ENCODE measurements at regions not wholly inside any gene's neighbourhood (a gene's known extent, or its start where the extent isn't known, plus 50 kb on each side); places are given as distances from the start of the nearest gene placed in this dataset.

DNA sequence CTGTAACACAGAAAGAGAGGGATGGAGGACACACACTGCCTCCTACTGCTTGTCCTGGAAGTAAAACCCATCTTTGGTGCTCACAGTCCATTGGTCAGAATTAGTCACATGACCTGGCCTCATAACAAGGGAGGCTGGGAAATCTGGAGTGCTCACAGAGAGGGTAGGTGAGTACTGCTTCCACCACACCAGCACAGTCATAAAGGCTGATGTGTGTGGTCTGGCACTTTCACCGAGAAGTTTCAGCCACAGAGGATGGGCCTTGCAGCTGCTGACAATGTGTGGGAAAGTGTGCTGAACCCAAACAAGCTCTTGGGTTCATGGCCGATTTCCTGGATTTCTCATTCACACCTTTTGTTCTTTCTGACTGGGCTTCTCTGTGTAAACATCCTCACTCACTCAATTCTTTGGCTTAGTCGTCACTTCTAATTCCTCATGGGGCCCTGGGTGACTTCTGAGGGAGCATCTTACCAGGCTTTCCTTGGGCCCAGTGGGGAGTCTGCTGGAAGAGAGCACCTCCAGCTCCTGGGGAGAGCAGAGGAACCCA, 100.7 kb downstream of the ASB7 start:
- no peak for DNase-seq

DNA sequence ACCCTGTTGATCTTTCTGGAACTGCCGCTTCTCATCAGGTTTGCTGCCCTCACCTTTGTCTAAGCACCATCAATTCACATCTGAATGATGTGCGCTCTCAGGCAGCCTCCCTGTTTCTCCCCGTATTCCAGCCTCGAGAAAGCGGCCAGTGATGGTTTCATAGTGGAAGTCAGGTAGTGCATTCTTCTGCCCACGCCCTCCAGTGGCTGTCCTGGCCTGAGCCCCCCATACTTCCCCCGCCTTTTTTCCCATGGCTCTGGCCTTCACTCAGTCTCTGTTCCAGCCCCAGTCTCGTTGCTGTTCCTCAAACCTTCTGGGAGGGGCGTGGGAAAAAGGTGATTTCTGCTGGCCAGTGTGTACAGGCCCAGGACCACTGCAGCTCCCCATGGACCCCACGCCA, 101.3 kb downstream of the ASB7 start:
- no peak for DNase-seq

DNA sequence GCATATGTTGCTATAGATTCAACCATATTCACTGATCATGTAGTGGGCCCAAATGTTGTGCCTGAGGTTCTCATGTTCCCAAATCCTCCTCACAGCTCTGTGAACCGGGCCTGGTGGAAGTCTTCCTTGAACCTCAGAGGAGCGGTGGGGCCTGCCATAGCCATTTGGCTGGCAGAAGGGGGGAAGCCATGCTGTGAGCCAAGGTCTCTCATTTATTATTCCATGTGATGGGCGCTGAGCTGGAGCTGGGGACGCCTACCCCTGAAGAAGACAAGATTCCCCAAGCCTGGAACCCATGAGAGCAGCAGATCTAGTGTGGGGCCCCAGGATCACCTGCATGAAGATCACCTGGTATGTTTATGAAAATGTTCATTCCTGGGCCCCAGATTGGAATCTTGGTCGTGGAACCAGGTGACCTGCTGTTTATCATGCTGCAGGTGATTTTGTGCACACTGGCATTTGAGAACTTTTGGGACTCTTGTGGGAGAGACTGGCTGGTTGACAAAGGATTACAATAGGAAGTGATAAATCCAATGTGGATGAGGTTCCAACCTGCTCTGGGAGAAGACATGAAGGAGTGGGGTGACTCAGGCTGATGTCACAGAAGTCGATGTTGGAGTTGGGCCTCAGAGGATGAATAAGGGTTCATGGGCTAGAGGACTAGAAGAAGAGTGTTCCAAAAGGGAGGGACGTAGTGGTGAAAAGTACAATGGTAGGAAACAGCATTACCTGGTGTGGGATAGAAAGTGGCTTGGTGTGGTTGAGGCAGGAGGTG, 102.1 kb downstream of the ASB7 start:
- DNase-seq: no peak

DNA sequence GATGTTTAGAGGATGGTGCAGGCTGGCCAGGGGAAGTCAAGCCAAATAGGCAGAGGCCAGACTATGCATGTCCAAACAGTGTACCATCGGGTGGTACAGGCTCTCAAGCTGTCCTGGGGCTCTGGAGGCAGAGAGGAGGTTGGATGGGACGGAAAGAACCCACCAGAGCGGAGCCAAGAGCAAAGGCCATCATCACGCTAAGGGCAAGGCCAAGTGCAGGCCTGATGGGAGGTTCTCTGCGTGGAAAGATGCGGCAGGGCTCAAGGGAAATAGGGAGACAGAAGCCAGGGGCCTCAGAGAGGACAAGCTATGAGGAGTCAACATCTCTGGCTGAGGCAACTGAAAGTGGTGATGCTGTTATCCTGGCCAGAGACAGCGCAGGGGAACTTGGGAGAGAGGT, 102.7 kb downstream of the ASB7 start:
- no peak for DNase-seq

DNA sequence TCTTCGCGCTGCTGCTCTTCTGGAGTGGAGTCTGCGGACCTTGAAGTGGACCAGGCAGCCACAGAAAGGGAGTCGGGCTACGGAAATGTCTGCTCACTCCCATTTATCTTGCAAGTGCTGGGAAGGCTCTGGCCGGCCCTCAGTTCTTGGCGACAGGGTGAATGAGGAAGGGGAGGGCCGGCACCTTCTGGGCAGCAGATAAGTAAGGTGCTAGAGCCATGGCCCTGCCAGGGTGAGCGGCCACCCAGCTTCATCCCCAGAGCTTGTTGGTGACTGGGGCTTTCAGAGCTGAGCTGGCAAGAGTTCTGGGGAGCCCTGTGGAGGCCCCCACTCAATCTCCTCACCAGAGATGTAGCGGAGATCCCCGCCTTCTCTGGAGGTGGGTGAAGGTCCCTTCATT, 103.5 kb downstream of the ASB7 start:
- no peak for DNase-seq

DNA sequence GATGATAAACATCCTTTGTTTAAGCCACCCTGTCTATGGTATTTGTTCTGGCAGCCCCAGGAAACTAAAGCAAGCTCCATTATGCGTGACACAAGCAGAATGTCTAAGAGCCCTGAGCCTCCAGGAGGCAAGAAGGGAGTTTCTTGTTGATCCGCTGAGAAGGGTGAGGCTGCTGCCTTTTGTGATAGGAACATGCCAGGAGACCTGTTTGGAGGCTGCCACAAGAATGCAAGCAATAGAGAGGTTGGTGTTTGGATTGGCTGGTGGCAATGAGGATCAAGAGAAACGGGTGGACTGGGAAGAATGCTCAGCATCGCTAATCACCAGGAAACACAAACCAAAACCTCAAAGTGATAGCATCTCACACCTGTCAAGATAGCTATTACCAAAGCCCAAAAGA, 104.8 kb downstream of the ASB7 start:
- no peak for DNase-seq

DNA sequence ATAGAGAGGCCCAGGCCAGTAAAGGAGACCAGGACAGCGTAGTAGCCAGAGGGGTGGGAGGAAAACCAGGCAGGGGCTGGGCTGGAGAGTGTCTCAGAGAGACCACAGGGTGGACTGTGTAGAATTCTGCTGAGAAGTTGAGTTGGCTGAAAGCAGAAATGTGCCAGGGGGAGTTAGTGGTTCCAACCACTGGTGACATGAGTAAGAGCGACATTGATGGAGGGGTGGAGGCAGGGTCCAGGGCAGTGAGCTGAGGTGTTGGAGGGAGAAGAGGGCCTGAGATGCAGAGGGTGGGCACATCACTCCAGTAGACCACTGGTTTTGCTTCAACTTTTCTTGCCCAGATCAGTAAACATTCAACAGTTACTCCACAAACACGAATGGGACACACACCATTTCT, 106.5 kb downstream of the ASB7 start:
- DNase-seq: no peak

DNA sequence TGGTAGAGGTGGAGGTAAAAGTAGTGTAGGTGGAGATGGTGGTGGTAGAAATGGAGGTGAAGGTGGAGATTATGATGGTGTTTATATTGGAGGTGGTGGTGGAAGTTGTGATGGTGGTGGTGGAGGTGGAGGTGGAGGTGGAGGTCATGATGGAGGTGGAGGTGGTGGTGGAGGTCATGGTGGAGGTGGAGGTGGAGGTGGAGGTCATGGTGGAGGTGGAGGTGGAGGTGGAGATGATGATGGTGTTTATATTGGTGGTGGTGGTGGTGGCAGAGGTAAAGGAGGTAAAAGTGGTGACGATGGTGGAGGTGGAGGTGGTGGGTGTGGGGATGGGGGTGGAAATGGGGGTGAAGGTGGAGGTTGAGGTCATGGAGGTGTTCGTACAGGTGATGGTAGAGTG, 107.8 kb downstream of the ASB7 start:
- no peak for DNase-seq

DNA sequence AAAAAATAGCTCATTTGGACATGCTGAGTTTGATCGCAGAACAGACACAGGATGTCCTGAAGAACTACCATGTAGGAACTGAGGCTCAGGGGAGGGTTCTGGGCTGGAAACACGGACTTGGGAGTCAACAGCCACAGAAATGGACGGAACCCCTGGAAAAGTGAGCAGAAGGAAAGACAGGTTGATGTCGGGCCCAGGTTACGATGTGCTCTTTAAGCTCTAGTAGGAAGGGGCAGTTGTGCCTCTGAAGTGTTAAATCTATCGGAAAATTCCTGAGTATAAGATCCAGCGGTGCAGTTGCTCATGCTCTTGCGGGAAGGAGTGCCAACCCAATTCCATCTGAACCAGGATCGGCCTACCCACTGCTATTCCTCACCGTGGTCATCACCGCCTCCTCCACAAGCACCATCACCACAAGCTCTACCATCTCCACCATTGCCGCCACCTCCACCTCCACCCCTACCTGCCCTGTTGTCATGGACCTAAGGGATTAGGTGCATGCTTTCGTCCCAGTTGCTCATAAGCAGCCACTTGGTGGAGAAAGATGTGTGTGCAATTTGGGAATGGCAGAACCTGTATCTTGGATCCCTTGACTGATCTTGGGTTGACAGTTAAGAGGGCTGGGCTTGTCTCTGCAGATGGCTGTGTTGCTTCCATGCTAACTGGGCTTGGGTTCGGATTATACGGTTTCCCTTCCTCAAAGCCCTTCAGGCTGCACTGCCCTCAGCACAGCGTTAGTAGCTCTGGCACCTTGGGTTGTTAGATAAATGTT, 108.5 kb downstream of the ASB7 start:
- no peak for DNase-seq

DNA sequence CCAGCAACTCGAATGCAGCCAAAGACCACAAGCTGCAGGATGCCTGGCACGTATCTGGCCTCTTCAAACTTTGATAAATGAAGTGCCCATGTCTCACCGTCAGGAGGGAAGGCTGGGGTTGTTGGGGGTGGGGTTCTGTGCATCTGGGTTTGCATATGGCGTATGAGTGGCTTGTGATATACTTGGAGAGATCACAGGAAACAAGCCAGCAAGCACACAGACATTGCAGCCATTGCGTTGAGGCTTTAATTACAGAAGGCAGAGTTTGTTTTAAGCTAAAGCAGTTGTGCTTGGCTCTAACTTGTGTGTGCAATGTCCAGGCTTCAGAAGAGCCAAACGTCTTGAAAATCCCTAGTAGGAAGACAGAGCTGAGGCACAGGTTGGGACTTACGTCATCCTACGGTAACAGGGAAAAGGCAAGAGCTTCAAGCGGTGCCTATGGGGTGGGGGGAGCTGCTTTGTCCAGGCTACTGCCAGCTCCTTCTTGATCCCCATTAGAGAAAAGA, 109.2 kb downstream of the ASB7 start:
- DNase-seq: no peak

DNA sequence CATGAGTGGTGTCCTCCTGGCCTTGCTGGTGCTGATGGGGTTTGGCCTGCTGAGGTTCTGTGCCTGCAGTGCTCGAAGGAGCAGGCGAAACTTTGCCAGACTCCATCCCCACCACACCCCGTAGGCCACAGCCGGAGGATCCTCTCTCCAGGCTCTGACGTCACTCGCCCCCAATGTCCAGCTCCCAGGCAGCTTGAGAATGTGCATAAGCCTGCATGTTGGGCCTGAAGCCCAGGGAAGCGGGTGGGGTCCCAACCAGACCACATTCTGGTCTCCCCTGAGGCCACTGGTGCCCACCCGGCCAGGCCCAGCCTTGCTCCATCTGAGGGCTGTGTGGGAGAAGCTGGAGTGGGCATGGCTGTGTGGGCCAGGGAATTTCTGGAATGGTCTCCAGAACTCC, 109.8 kb downstream of the ASB7 start:
- DNase-seq: no peak

DNA sequence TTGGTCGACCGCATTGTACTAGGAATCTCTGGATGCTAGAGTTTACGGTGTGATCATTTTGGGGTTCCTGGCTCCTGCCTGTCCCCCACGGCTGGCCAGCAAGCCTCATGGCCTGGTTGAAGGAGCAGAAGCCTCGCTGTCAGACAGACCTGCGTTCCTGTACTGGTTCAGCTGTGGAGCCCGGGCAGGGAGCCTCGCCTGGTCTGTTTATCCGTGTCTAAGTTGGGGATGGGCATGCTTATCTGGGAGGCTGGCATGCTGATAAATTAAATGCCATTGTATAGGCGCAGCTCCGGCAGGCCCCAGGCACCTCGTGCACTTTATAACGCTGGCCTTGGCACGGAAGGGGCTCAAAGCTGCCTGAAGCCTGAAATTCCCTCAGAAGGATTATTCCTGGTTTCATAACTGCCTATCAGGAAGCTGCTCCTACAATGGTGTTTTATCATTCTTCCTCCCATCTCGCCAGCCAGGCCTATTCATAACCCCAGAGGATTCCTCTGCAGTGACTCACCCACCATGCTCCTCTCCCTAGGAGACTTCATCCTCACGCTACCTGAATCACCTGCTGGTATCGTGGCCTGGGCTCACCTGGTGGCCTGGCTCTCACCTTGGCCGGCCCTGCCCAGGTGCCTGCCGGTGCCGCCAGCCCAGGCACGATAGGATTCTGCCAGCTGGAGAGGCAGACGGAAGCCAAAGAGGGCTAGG, 110.9 kb downstream of the ASB7 start:
- no peak for DNase-seq

DNA sequence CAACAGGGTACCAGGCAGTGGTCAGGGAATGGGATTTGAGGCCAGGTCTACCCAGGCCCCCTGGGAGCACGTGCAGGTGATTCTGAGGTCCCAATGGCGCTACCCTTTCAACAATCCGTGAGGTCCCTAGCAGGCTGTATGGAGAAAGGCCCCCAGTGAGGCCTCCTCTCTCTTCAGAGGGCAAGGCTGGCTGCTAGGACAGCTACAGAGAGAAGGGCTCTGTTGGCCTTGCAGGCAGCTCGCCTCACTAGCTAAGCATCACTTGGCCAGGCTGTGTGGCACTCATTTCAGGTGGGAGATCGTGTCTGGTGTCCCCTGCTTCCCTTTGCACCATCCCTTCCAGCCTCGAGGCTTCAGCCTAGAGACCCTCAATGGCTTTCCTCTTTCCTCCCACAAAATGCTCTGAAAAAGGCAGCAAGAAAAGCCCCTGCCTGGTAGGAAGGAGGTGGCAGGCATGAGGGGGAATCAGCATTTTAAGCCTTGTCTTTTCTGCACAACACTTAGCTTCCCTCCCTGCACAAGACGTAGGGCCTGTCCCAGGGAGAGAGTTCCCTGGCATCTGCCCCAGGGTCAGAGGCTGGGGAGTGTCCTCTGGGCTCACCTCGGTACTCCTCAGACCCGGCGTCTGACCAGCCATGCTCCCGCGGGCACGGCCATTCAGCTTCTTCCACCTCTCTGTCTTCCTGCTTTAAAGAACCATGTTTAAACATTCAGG, 111.8 kb downstream of the ASB7 start:
- no peak for DNase-seq

DNA sequence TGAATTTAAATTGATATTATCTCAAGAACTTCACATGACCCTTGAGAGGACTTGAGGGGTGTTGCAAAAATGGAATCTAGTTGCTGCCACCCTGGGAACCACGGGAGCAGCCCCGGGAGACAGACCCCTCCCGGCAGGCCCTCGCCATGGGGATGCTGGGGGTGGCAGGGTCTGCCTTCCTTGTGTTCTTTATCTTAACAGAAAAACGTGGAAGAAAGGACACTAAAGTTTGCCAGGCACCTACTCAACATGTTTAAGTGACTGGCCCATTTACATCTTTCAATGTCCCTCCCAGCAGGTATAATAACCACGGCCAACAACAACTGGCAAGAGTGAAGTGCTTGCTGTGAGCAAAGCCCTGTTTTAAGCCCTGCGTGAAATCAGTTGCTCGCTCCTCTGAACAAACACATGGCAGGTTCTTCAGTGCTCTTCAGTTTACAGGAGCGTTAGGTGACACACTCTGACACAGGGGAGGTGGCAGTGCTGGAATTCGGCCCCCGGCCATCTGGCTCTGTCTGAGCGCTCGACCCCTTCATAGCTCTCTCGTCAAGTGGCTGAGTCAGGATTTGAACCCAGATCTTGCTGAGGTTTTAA, 112.5 kb downstream of the ASB7 start:
- no peak for DNase-seq

DNA sequence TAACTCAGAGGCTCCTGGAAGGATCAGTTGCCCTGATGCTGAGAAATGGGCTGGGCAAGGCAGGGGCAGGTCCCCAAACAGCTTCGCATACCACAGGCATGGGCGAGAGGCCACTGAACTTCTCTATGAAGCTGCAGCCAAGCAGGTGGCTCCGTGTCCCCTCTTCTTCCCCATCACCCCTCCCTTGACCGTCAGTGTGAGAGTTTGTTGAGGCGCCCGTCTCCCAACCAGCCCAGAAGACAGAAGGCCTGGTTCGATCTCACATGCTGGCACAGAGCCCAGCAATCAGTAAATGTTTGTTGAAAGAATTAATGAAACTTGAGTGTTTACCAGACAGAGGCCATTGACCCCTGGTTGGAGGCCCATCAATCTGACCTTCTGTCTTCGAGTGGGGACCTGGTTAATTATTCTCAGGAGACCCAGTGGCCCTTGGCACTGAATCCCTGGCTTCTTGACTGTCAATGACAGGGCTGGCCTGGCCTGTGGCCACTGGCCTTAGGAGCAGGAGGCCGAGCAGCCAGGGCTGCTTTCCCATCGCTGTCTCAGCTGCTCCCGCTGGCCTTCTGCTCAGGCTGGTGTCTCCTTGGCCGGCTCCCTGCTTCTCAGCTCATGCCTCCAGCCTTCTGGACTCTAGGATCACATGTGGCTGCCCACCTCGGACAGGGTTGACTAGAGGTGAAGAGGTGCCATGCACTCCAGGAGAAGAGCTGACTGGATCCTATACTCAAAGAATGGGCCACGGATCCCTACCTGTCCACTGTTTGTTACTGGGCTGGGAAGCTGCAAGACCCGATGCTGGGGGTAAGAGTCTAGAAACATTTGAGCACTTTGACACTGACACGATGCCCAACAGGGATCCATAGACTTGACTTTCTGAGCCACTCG, 113.4 kb downstream of the ASB7 start:
- DNase-seq: no peak

DNA sequence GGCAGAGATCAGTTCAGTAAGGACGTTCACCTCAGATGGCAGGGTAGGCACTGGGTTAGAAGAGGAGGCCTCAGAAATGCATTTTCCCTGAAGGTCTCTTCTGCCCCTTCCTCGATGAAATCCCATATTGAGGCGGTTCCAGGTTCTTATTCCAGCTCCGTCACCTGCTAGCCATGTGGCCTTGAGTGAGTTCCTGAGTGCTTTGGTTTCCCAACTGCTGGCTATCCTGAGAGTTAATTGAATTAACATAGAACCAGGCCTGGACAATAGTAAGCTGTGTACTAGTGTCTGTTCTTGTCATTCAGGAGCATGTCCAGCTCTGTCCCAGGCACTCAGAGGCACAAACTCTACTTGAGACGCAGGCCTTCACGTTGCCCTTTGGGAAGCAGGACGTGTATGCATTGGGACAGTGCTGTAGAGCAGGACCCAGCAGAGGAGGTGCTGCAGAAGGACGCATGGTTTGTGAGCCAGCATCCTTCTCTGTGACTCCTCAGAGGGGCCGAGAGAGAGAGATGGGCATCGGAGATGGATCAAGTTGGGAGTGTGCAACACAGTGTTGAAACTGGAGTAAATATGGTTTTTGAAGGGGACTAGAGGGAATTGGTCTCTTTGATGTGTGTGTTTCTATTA, 114.2 kb downstream of the ASB7 start:
- no peak for DNase-seq

DNA sequence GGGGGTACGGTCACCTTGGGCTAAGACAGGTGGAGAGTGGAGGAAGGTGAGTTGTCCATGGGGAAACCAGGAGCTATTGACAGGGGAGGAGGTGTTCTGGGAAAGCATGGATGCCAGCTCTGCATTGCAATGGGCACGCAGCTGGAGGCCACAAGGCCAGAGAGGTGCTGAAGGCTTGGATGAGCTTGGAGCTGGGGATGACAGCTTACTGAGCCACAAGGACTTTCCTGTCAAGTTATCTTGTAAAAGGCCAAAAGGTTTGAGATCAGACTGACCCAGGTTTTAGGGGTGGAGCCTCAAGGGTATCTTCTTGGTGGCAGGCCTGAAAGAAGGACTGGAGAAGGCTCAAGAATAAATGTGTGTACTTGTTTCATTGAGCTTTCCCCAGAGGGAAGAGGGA, 115.2 kb downstream of the ASB7 start:
- DNase-seq: no peak

DNA sequence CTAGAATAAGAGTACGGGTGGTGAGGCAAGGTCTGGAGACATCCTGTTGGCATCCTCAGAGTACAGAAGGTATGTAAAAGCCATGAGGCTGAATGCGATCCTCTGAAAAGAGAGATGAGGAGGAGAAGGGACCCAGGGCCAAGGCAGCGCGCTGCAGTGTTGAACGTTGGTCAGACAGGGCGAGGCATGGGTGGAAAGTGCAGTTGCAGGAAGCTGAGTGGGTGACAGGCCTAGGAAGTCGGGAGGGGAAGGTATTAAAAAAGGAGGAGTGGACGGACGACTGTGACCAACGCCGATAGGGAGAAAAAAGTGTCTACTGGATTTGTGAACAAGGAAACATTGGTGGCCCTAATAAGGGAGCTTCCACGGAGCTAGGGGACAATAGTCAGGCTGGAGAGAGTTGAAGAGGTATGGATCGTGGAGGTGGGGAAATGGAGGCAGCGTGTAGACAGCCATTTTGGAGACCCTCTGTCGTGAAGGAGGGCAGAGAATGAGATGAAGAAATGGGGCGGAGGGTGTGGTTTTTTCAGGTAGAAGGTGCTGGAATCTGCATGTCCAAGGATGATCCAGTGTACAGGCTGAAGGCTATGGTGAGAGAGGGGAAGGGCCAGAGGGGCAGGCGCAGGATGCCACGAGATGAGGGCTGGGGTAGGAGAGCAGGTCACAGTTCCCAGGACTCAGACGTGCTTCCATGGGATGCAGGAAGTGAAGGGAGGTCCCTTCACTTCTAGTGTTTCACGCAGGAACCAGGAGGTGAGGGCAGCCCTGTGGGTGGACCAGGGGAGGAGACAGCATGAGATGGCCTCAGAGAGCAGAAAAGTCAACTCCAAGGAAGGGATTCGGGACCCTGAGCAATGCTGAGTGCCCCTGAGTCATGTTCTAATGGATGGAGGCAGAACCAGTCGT, 115.9 kb downstream of the ASB7 start:
- DNase-seq: no peak

DNA sequence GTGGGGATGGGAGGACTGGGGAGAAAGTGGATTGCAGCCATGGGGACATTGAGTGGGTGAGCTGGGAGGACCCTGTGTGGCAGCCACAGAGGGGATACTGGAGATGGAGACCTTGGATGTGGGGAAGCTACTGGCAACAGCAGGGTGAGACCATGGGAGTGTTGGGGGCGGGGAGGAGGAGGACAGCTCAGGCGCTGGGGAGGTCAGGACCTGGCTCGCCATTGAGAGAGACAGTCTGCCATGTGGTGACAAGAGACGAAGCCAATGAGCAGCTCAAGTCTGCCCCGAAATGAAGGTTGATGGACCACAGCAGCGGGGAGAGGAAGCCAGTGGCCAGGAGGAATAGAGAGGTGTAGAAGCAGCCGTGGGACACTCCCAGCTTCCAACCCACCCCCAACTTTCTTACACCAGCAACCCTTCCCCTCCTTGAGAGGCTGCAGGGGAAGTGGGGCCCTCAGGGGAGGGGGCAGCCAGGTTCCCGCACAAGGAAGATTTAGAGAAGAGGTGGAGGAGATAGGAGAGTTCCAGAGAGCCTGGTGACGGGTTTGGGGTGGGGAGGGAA, 118.1 kb downstream of the ASB7 start:
- DNase-seq: no peak
